ENCODE measurements at regions not wholly inside any gene's neighbourhood (a gene's known extent, or its start where the extent isn't known, plus 50 kb on each side); places are given as distances from the start of the nearest gene placed in this dataset.

DNA sequence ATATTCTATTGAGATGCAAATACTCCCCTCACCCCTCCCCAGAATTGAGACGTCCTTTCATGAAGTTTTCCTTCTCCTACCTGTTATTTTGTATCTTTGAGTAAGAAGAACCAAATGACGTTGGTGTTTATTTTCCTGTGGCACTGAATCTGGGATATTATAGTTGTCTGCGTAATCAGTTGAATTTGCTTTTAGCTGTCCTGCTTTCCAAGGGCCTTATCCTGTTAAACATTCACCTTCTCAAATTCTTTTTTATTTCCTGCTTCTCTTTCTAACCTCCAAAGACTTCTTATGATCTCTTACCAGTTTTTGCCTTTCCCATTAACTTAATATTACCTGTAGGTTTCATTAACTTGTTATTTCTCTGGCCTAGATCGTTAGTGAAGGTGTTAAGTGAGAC lies 1254.9 kb upstream of the WWC1 start:
- TF ChIP-seq, protein P1, sequence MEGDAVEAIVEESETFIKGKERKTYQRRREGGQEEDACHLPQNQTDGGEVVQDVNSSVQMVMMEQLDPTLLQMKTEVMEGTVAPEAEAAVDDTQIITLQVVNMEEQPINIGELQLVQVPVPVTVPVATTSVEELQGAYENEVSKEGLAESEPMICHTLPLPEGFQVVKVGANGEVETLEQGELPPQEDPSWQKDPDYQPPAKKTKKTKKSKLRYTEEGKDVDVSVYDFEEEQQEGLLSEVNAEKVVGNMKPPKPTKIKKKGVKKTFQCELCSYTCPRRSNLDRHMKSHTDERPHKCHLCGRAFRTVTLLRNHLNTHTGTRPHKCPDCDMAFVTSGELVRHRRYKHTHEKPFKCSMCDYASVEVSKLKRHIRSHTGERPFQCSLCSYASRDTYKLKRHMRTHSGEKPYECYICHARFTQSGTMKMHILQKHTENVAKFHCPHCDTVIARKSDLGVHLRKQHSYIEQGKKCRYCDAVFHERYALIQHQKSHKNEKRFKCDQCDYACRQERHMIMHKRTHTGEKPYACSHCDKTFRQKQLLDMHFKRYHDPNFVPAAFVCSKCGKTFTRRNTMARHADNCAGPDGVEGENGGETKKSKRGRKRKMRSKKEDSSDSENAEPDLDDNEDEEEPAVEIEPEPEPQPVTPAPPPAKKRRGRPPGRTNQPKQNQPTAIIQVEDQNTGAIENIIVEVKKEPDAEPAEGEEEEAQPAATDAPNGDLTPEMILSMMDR (conservative IDR thresholded peaks at IDR 0.05), result no peak
- H3K27ac ChIP-seq (ENCODE audit: low read depth, low read length), result no peak overlapping the region
- no peaks in the 10 kb centered on the region for H3K9me3 ChIP-seq (ENCODE audit: control insufficient read depth, low read length)
- H3K4me1 Mint-ChIP-seq, result peaks cover 10% of the 10 kb centered on the region
- no peaks in the 10 kb centered on the region for H3K4me1 ChIP-seq (ENCODE audit: control insufficient read depth, insufficient read depth, low read length)
- WGBS, 2 experiments (ENCODE audit: insufficient coverage in 1 of 2, insufficient read length in 1 of 2), result 80 to 90% methylated on average over 1 to 4 of the region's 4 CpGs
- no peak for DNase-seq
- H3K4me3 Mint-ChIP-seq, result no peak overlapping the region
- no peaks in the 10 kb centered on the region for H3K27me3 Mint-ChIP-seq (ENCODE audit: insufficient read depth)
- no peak overlapping the region for H3K4me3 ChIP-seq (ENCODE audit: low read length)
- no peak overlapping the region for H3K9ac ChIP-seq (ENCODE audit: extremely low read depth, low read length, poor library complexity, severe bottlenecking)
- no peaks in the 10 kb centered on the region for H3K9me3 Mint-ChIP-seq
- H3K36me3 Mint-ChIP-seq (ENCODE audit: low read depth), result no peaks in the 10 kb centered on the region
- H3K36me3 ChIP-seq (ENCODE audit: control insufficient read depth, insufficient read depth, low read length), result no peaks in the 10 kb centered on the region
- no peak overlapping the region for H3K27ac Mint-ChIP-seq
- H3K27me3 ChIP-seq (ENCODE audit: control insufficient read depth, insufficient read depth, low read length, poor library complexity, severe bottlenecking), result no peaks in the 10 kb centered on the region

DNA sequence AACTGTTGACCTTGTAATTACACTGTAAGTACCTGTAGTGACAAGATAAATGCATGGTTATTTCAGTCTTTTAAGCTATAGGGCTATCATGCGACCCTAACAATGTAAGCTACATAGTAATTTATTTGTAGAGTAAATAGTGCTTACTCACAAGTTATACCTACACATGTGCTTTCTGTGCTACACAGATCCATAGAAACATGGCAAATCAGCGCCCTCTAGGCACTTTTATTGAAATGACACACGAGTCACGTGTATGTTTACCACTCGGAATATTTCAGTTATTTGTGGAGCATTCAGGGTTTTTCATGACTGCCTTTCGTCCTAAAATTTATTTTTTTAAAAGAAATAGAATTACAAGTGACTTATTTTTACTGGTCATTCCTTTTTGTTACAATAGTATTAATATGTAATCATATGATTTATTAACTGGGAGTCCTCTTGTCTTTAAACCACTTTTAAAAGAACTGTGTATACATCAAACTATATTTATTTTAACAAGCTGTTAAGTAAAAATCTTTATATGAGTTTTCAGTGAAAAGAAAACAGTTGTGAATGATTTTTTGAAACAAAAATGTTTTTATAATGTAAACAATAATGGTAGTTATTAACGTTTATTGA lies 1242.3 kb upstream of the WWC1 start:
- Mint-ChIP-seq H3K27ac (no peak overlapping the region), H3K9me3 (no peaks in the 10 kb centered on the region), H3K4me1 (peaks cover 11% of the 10 kb centered on the region), H3K36me3 (ENCODE audit: low read depth) (no peaks in the 10 kb centered on the region), H3K4me3 (no peak overlapping the region), H3K27me3 (ENCODE audit: insufficient read depth) (no peaks in the 10 kb centered on the region)
- WGBS, 2 experiments (ENCODE audit: insufficient coverage in 1 of 2, insufficient read length in 1 of 2), result 28 to 42% methylated on average over 4 to 5 of the region's 7 CpGs
- Histone ChIP-seq H3K4me1 (ENCODE audit: control insufficient read depth, insufficient read depth, low read length) (no peaks in the 10 kb centered on the region), H3K9me3 (ENCODE audit: control insufficient read depth, low read length) (no peaks in the 10 kb centered on the region), H3K27me3 (ENCODE audit: control insufficient read depth, insufficient read depth, low read length, poor library complexity, severe bottlenecking) (no peaks in the 10 kb centered on the region), H3K36me3 (ENCODE audit: control insufficient read depth, insufficient read depth, low read length) (no peaks in the 10 kb centered on the region), H3K4me3 (ENCODE audit: low read length) (no peak overlapping the region), H3K9ac (ENCODE audit: extremely low read depth, low read length, poor library complexity, severe bottlenecking) (no peak overlapping the region), H3K27ac (ENCODE audit: low read depth, low read length) (no peak overlapping the region)
- DNase-seq, result peak; percentile 61
- TF ChIP-seq, protein P1 (conservative IDR thresholded peaks at IDR 0.05), result peak; percentile 91

DNA sequence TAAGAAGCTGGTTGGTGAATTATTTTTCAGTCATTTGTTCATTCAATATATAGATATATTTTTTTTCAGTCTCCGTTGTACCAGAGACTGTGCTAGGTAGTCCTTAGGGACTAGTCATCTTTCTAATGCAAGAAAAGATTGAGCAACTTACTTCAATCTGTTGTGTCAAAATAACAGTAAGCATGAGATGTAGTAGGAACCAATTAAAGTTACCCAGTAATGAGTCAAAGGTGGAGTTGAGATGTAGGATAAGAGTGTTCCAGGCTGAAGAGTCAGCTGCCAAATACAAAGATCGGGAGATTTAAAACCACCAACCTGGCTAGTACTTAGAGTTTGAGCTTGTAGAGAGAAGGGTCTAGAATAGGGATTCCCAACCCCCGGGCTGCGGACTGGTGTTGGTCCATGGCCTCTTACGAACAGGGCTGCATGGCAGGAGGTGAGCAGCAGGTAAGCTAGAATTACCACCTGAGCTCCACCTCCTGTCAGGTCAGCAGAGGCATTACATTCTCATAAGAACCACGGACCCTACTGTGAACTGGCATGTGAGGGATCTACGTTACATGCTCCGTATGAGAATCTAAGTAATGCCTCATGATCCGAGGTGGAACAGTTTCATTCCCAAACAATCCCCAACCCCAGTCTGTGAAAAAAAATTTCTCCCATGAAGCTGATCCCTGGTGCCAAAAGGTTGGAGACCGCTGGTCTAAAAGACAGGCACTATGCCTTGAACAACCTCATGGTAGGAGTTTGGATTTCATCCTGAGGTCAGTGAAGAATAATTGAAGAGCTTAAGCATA lies 1241.5 kb upstream of the WWC1 start:
- WGBS, 2 experiments (ENCODE audit: insufficient coverage in 1 of 2, insufficient read length in 1 of 2), result 90 to 100% methylated on average over 3 to 10 of the region's 10 CpGs
- Mint-ChIP-seq H3K36me3 (ENCODE audit: low read depth) (no peaks in the 10 kb centered on the region), H3K4me1 (peaks cover 11% of the 10 kb centered on the region), H3K27ac (no peak overlapping the region), H3K4me3 (no peak overlapping the region), H3K27me3 (ENCODE audit: insufficient read depth) (no peaks in the 10 kb centered on the region), H3K9me3 (no peaks in the 10 kb centered on the region)
- TF ChIP-seq, protein P1 (conservative IDR thresholded peaks at IDR 0.05), result no peak
- Histone ChIP-seq H3K36me3 (ENCODE audit: control insufficient read depth, insufficient read depth, low read length) (no peaks in the 10 kb centered on the region), H3K9me3 (ENCODE audit: control insufficient read depth, low read length) (no peaks in the 10 kb centered on the region), H3K9ac (ENCODE audit: extremely low read depth, low read length, poor library complexity, severe bottlenecking) (no peak overlapping the region), H3K27me3 (ENCODE audit: control insufficient read depth, insufficient read depth, low read length, poor library complexity, severe bottlenecking) (no peaks in the 10 kb centered on the region), H3K4me3 (ENCODE audit: low read length) (no peak overlapping the region), H3K27ac (ENCODE audit: low read depth, low read length) (no peak overlapping the region), H3K4me1 (ENCODE audit: control insufficient read depth, insufficient read depth, low read length) (no peaks in the 10 kb centered on the region)
- peak; percentile 67 for DNase-seq

Measured in endodermal cell (in vitro differentiated cells).